Stomach smooth muscle (tissue), 2 donors: ENCODE measurements at regions not wholly inside any gene's neighbourhood (a gene's known extent, or its start where the extent isn't known, plus 50 kb on each side); places are given as distances from the start of the nearest gene placed in this dataset.

Source experiments
- H3K27ac ChIP-seq: one replicate; pipeline ENCODE4 v1.7.0; 2013; ENCODE audit warnings: mild to moderate bottlenecking, low read length, inconsistent platforms
- H3K27me3 ChIP-seq, 2 donors: one replicate each; pipeline ENCODE4 v1.7.0; 2013; ENCODE audit warnings: low read length in 2 of 2; ENCODE audit not compliant: insufficient read depth in 2 of 2, control insufficient read depth in 1 of 2
- H3K36me3 ChIP-seq, 2 donors: one replicate each; pipeline ENCODE4 v1.7.0; 2013; ENCODE audit warnings: low read length in 2 of 2; ENCODE audit not compliant: control insufficient read depth in 2 of 2, insufficient read depth in 2 of 2
- H3K4me1 ChIP-seq: one replicate; pipeline ENCODE4 v1.7.0; 2013; ENCODE audit warnings: low read length; ENCODE audit not compliant: control insufficient read depth, insufficient read depth
- H3K4me3 ChIP-seq, 2 donors: one replicate each; pipeline ENCODE4 v1.7.0; 2013; ENCODE audit warnings: low read length in 2 of 2
- H3K9ac ChIP-seq, 2 donors: one replicate each; pipeline ENCODE4 v1.7.0; 2013; ENCODE audit warnings: low read length in 2 of 2, mild to moderate bottlenecking in 1 of 2
- H3K9me3 ChIP-seq, 2 donors: one replicate each; pipeline ENCODE4 v1.7.0; 2013; ENCODE audit warnings: low read length in 2 of 2; ENCODE audit not compliant: control insufficient read depth in 2 of 2
- donor health status: healthy.
- donor health status: Pancreatic carcinoma.

- H3K27ac ChIP-seq, result no peak overlapping the region
- H3K9me3 ChIP-seq, result no peaks in the 10 kb centered on the region
- H3K27me3 ChIP-seq, result no peaks in the 10 kb centered on the region
- H3K9ac ChIP-seq, result no peak overlapping the region
- no peaks in the 10 kb centered on the region for H3K36me3 ChIP-seq
- no peak overlapping the region for H3K4me3 ChIP-seq
- H3K4me1 ChIP-seq, result no peaks in the 10 kb centered on the region
Measured at GRCh38 chr5:17723876-17724275, 89.6 kb downstream of the TAF11L14 start.

GRCh38 chr5:17727098-17727497, 92.8 kb downstream of the TAF11L14 start:
- H3K4me3 ChIP-seq, result no peak overlapping the region
- H3K36me3 ChIP-seq, result no peaks in the 10 kb centered on the region
- H3K27ac ChIP-seq, result no peak overlapping the region
- H3K9me3 ChIP-seq, result no peaks in the 10 kb centered on the region
- no peak overlapping the region for H3K9ac ChIP-seq
- no peaks in the 10 kb centered on the region for H3K4me1 ChIP-seq
- H3K27me3 ChIP-seq, result no peaks in the 10 kb centered on the region

GRCh38 chr5:17730421-17730820, 96.2 kb downstream of the TAF11L14 start:
- H3K9me3 ChIP-seq, result no peaks in the 10 kb centered on the region
- H3K9ac ChIP-seq, result no peak overlapping the region
- no peaks in the 10 kb centered on the region for H3K4me1 ChIP-seq
- no peak overlapping the region for H3K27ac ChIP-seq
- no peak overlapping the region for H3K4me3 ChIP-seq
- H3K36me3 ChIP-seq, result no peaks in the 10 kb centered on the region
- no peaks in the 10 kb centered on the region for H3K27me3 ChIP-seq

- Histone ChIP-seq H3K4me3 (no peak overlapping the region), H3K36me3 (no peaks in the 10 kb centered on the region), H3K9ac (no peak overlapping the region), H3K4me1 (no peaks in the 10 kb centered on the region), H3K9me3 (no peaks in the 10 kb centered on the region), H3K27me3 (no peaks in the 10 kb centered on the region), H3K27ac (no peak overlapping the region)
Measured at GRCh38 chr5:17732351-17732923, 98.2 kb downstream of the TAF11L14 start.

- Histone ChIP-seq H3K36me3 (no peaks in the 10 kb centered on the region), H3K4me3 (no peak overlapping the region)
Measured at GRCh38 chr5:17734011-17734410, 99.8 kb downstream of the TAF11L14 start.

GRCh38 chr5:17735761-17736160, 101.5 kb downstream of the TAF11L14 start:
- H3K27ac ChIP-seq, result no peak overlapping the region
- no peaks in the 10 kb centered on the region for H3K9me3 ChIP-seq
- H3K4me1 ChIP-seq, result no peaks in the 10 kb centered on the region
- H3K9ac ChIP-seq, result no peak overlapping the region
- H3K4me3 ChIP-seq, result no peak overlapping the region
- no peaks in the 10 kb centered on the region for H3K36me3 ChIP-seq
- no peaks in the 10 kb centered on the region for H3K27me3 ChIP-seq

More at GRCh38 chr5:17734011-17734410, 99.8 kb downstream of the TAF11L14 start:
- no peaks in the 10 kb centered on the region for H3K4me1 ChIP-seq
- H3K27ac ChIP-seq, result no peak overlapping the region
- H3K9me3 ChIP-seq, result no peaks in the 10 kb centered on the region
- H3K27me3 ChIP-seq, result no peaks in the 10 kb centered on the region
- H3K9ac ChIP-seq, result no peak overlapping the region

- Histone ChIP-seq H3K4me1 (no peaks in the 10 kb centered on the region), H3K36me3 (no peaks in the 10 kb centered on the region), H3K27ac (no peak overlapping the region), H3K27me3 (no peaks in the 10 kb centered on the region), H3K9me3 (no peaks in the 10 kb centered on the region), H3K9ac (no peak overlapping the region), H3K4me3 (no peak overlapping the region)
Measured at GRCh38 chr5:17737092-17737491, 102.8 kb downstream of the TAF11L14 start.

- H3K4me3 ChIP-seq, result no peak overlapping the region
Measured at GRCh38 chr5:17738446-17738845, 104.2 kb downstream of the TAF11L14 start.

GRCh38 chr5:17743580-17744435, 109.5 kb downstream of the TAF11L14 start:
- H3K27ac ChIP-seq, result no peak overlapping the region
- no peaks in the 10 kb centered on the region for H3K9me3 ChIP-seq
- H3K4me1 ChIP-seq, result no peaks in the 10 kb centered on the region
- H3K27me3 ChIP-seq, result no peaks in the 10 kb centered on the region
- no peak overlapping the region for H3K4me3 ChIP-seq
- no peaks in the 10 kb centered on the region for H3K36me3 ChIP-seq
- H3K9ac ChIP-seq, result no peak overlapping the region

More at GRCh38 chr5:17738446-17738845, 104.2 kb downstream of the TAF11L14 start:
- H3K27ac ChIP-seq, result no peak overlapping the region
- no peak overlapping the region for H3K9ac ChIP-seq
- H3K36me3 ChIP-seq, result no peaks in the 10 kb centered on the region
- H3K9me3 ChIP-seq, result no peaks in the 10 kb centered on the region
- no peaks in the 10 kb centered on the region for H3K4me1 ChIP-seq
- no peaks in the 10 kb centered on the region for H3K27me3 ChIP-seq

- Histone ChIP-seq H3K4me3 (no peak overlapping the region), H3K27ac (no peak overlapping the region), H3K9ac (no peak overlapping the region), H3K4me1 (no peaks in the 10 kb centered on the region), H3K27me3 (no peaks in the 10 kb centered on the region), H3K9me3 (no peaks in the 10 kb centered on the region), H3K36me3 (no peaks in the 10 kb centered on the region)
Measured at GRCh38 chr5:17748201-17748600, 113.9 kb downstream of the TAF11L14 start.

GRCh38 chr5:17748941-17749340, 114.7 kb downstream of the TAF11L14 start:
- H3K27ac ChIP-seq, result no peak overlapping the region

More at GRCh38 chr5:17748941-17749340, 114.7 kb downstream of the TAF11L14 start:
- Histone ChIP-seq H3K9ac (no peak overlapping the region), H3K4me3 (no peak overlapping the region), H3K4me1 (no peaks in the 10 kb centered on the region), H3K9me3 (no peaks in the 10 kb centered on the region), H3K36me3 (no peaks in the 10 kb centered on the region), H3K27me3 (no peaks in the 10 kb centered on the region)
